IPS-NIHi11 (cell line): ENCODE measurements at regions not wholly inside any gene's neighbourhood (a gene's known extent, or its start where the extent isn't known, plus 50 kb on each side); places are given as distances from the start of the nearest gene placed in this dataset.

ENCODE experiments used
- DNase-seq: peaks from one replicate; pipeline ENCODE4 v3.0.0; 2012; ENCODE audit warnings: mixed read lengths, low spot score

DNA sequence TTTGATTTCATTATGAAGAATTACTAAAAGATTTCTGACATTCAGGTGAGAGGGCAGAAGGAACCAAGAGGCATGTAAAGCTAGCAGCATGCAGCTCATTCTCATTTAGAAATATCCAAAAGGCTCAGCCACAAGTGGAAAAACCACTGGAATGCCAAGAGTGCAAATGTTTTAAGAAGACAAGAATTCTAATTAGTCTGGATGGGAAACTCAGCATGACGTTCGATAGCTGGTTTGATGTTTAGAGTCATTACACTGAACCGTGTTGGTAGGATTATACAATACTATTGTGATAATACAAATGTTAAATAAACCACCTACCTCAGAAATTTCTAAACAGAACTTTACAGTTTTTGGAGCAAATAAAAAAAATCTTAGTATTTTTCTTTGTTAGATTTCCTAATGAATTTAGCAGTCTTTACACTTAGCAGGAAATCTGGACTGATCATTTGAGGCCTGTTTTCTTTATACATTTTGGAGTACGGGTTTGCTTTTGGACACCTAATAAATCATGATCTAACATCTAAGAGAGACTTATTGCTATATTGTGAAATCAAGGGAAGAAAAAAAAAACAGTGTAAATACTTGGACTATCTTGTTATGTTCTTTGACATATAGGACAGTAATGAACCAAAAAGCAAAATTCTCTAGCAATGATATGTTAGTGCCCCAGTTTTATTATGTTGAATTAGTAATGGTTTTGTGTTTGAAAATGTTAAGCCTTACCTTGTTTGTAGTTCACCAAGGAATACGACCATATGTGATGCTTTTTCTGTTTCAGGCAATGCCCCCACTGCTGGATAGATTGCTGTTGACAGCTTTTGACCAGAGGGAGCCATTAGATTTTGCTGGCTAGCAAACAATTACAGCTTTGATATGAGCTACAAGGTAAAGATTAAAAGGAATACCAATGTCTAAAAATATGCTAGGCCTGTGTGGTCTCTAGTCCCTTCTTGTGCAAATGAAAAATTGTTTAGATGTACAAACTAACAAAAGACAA, 354.1 kb upstream of the SEMA3A start:
- peak; percentile 25 for DNase-seq

DNA sequence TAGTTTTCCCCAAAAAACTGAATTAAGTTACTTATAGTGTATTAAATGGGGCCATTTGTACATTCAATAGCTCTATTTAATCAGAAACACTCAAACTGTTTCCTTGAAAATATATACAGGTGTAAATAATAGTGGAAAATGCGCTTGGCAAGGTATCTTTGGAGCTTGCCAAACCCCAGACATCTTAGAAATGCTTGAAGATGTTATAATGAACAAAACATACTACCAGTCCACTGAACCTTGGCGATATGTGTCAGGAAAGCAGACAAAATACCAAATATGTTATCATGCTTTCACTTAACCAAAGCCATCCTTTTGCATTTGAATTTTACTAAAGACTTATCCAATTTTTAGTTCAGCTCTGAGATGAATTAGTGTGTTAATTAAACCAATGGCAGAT, 352.7 kb upstream of the SEMA3A start:
- no peak for DNase-seq

DNA sequence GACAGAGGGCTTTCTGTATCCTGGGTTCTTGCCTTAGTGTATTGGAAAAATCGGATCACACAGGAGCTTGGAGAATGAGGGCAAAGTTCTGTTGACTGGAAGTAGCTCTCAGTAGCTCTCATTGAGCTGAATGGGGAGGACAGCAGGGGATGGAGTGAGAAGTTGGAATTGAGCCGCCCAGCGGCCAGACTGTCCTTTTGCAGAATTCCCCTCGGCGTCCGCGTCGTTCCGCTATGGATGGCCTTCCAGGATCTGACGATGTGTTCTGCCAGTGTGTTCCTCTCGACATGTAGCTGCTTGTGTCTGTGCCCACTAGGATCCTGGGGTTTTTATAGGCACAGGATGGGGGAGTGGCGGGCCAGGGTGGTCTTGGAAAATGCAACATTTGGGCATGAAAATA, 351.8 kb upstream of the SEMA3A start:
- DNase-seq, result no peak

DNA sequence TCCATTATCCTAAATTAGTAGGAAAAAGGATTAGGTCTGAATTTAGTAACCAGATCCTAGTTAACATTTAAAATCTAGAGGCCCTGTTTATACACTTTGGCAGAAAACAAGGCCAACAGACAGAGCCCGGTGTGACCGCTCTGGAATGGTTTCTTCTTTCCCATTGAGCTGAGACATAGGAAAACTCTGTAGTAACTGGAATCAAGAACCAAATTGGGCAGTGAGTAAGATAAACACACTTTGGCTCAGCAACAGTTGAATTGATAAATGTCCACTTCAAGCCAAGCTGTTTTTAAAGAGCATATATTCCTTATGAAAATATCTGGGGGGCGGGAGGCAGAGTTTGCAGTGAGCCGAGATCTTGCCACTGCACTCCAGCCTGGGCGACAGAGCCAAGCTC, 343.7 kb upstream of the SEMA3A start:
- DNase-seq, result no peak

DNA sequence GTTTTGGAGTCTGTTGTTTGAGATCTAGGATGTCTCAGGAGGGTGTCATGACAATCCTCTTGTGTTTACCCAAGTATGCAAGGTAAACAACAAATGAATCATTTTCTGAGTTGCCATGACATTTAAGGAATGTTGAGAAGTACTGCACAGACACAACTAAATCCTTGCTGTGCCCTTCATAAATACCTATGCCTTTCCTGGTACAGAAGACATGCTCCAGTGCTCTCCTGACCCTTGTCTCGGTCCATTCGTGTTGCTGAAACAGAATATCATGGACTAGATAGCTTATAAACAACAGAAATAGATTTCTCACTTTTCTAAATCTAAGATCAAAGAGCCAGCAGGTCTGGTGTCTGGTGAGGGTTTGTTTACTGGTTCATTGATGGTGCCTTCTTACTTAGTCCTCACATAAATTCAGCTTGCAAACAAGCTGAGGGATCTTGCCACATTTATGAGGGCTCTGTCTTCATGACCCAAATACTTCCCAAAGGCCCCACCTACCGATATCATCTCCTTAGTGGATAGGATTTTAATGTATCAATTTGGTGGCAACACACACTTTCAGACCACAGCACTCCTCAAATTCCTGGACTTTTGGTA, 341.8 kb upstream of the SEMA3A start:
- no peak for DNase-seq

DNA sequence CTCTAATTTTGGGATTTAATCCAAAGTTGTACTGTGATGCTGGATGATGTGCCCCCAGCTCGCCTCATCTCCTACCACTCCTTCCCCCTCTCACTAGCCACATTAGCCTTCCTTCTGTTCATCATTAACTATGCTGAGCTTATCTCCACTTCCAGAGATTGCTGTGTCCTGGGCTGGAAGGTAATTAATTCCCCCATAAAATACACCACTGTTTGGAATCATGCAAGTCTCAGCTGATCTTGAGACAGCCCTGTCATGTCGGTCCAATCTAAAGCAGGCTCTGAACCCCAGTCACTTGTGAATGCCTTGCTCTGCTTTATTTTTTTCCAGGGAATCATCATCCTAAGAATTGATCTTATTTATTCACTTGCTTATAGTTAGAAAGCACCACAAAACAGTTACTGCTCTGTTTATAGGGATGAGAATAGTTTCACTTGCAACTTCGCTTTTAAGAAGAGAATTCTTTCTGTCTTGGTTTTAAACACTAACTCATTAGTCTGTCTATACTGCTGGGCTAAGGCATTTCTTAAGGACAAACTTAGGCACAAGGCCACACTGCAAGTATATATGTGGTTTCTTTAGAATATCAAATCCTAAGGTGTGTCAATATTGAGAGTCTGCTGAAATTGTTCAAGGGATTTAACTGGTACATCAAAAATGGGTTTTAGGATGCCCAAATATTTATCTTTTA, 341.1 kb upstream of the SEMA3A start:
- DNase-seq, result no peak

DNA sequence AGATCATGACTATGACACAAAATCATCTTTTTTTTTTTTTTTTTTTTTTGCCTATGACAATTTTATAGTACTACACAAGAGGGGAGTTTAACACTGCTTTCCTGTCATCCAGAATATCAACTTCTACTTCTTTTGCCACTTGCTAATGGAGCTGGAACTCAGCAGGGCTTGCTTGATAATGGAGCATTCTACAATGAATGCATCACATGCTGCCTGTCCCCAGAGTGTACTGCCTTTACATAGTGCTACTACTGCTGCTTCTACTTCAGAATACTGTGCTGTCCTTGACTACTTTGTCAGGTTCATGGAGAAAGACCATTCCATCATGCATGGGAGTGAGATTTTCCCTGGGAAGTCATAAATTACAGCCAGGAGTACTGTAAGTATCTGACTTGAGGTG, 338.6 kb upstream of the SEMA3A start:
- DNase-seq, result no peak

DNA sequence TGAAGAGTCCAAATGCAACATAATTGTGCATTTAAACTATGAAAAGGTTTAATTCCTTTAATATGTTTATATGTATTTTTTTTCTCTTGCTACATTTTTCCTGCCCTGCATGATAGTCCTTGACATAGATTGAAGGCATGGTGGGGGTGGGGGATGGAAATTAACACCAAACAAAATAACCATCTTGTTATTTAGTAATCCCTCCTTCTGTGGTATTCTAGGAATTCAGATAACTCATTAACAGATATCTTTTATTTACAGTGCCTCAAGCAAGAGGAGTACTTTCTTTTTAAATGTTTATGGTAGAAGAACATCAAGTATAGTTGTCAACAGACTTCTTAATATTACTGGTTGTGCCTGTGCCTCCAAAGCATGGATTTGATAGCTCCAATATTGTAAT, 337.6 kb upstream of the SEMA3A start:
- no peak for DNase-seq

DNA sequence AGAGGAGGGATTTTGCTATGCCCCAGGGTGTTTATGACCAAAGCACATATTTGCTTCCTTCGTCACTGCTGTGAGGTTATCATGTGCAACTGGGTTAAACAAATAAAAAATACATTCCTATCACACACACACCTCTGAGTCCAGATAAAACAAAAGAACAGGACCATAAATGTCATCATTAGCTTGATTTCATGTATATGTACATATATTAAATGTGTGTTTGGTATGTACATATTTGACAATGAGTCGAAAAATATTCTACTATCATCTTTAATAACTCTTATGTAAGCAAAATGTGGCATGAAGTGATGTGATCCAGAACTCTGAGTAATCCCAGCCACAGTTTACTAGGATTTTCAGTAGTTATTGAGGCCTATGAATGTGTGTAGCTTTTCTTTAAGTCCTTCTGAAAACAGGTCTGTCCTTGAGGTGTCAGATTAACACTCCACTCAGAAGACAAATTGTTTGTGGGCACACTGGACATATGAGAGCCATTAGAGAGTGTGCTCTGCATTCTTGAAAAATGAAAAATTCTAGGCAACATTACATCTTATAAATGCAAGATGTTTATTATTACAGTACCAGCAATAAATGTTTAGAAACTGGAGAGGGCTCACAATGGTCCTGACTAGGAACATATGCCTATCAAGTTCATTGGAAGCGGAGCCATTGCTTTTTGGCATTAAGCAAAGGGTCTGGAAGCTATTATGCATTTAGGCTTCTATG, 335.1 kb upstream of the SEMA3A start:
- no peak for DNase-seq

DNA sequence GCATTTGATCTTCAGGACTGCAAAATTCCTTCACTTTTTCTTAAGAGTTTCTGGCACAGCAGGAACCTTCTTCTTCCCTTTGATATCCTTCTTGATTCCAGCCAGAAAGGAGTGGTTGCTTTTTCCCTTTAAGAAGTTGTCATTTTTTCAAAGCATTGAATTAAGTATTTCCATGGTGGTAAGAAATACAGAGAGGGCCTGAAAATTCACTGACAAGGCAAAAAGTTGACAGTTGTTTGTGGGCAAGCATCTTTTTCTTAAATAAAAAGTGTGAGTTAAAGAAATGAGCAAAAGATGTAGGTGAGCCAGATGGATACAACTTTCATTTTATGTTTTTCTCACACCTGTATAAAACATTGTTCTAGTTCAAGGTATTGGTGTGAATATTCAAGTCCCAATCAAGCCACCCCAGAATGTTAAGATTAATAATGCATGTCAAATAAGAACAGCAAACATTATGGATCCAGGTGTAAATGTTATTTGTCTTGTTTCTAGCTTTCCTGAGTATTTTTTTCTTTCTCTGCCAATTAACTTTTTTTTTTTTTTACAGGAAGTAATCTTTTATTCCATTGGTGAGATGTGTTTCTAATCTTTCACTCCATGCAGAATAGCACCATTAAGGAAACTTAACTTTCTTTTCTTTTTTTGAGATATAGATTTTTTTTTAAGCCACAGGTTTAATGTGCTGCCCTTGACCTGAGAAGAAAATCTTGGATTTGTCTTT, 334.3 kb upstream of the SEMA3A start:
- no peak for DNase-seq

DNA sequence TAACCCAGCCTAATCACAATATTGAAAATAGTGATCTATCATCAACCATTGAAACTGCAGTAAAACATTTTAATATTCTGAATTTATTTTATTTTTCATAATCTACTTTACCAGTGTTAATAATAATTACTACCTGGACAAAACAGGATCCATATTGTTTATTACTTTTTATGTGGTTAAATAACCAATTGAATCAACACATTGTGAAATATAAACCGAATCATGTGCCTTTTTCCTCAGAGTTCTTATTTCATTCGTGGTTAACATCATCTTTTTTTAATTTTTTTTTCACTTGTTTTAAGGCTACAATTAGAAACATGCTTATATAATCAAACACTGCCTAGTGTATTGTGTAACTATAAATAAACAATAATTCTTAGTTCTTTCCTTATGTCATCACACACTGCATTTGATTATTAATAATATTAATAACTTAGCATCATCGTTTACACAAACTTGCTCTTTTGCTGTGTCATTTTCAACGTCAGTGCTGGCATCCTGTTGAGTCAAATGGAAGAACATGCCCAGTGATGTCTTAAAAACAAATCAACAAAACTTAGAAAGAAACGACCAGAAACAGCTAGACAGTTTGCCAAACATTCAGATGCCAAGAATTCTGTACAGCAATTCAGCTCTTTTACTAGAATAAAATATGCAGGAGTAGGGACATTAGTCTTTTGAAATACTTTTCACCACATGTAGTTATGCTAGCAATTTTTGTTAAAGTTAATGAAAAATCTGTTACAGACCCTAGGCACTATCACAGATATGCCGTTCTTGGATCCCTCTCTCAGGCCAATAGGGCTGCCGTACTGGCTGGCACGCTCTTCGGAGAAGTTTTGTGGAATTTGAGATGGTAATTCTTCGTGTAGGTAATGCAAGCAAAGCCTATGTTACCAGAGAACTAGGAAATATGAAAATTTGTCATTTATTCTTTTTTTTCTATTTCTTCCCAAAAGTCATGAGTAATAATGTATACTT, 330.4 kb upstream of the SEMA3A start:
- DNase-seq, result no peak

DNA sequence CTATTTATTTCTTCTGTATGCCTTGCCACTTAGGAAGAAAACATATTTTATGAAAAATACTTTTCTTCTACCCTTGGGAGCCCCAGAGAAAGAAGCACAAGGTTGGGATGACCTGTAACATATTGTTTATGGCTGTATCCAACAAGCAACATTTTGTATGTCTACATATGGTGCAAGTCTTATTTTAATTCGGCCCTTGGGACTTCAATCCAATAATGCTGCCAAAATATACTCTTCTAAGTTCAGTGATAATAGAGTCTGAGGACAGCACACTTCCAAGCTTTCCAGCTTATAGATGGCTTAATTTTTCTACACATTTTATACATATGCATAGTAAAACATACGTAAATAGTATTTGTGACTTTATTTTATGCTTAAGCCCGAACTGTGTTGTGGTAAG, 318.5 kb upstream of the SEMA3A start:
- DNase-seq, result no peak

DNA sequence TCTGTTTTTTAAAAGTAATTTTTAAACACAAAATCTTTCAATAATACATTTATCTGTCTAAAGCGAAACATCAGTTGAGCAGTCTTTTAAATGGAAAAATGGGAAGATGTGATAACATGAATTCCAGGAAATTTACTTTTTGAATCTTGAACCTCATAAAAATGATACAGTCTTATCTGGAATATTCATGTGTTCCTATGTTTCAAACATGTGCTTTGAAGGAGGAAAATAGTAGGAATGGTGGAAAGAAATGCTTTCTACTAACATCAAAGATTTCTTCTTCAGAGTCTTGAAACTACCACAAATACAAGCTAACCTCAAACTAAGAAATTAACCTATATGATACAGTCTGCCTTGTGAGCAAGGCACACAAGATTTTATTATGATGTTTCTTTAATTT, 317.5 kb upstream of the SEMA3A start:
- no peak for DNase-seq

DNA sequence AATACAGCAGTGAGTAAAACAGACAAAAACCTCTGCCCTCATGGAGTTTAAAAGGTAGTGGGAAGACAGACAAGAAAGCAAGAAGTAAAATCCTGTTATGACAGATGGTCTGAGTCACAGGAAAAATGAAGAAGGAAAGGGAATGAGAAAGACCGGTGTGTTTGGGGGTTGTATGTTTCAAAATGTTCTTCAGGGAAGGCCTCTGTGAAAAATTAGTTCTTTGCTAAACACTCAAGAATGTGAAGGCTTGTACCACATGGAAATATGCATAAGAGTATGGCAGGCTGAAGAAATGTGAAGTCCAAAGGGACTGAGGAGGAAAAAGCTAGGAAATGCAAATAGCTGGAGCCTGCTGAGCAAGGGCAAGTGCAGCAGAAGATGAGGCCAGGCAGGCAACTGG, 315.9 kb upstream of the SEMA3A start:
- DNase-seq, result no peak

DNA sequence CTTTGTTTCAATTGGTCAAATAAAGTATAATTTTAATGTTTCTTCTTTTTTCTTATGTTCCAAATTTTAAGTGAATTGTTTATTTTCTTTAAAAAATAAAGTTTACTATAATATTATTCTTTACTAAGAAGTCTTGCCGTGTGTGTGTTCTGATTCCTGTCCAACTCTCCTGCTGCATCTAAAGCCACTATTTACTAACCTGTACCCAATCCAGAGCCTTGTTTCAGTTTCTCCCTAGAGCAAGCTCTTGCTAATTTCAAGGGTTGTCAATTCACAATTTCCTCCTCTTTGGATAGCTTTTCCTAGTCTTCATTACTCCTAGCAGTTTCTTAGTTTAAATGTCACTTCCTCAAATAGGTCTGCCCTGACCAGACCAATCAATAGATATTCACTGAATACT, 314.9 kb upstream of the SEMA3A start:
- DNase-seq, result no peak

DNA sequence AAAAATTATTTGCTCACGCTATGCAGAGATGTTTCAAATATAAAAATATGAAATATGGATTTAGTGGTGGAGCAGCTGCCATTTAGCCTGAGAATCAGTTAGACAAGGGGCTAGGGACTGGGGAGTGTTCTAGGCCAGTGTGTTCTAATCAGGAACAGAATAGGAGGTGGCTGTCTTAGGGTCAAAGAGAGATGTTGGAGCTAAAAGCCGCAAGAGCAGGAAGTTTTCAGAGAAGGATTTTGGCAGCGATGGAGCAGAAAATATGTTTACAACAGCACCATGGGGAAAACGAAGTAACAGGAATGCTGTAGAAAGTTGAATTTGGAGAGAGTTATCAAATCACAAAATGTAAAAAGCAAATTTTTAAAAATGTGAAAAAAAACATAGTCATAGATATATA, 314.0 kb upstream of the SEMA3A start:
- no peak for DNase-seq

DNA sequence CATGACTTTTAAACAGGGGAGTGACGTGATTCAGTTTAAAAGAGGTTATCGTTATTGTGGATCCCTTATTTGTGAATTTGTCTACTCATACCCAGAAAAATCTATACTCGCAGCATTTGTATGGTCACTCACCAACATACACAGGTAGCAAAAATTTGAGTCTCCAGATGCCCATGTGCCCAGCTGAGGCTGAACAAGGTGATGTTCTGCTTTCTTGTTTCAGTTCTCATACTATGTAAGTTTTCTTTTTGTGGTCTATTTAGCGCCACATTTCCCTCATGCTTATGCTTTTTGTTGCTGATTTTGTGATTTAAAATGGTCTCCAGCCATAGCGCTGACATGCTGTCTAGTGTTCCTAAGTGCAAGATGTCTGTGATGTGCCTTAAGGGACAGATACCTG, 312.9 kb upstream of the SEMA3A start:
- DNase-seq, result no peak

DNA sequence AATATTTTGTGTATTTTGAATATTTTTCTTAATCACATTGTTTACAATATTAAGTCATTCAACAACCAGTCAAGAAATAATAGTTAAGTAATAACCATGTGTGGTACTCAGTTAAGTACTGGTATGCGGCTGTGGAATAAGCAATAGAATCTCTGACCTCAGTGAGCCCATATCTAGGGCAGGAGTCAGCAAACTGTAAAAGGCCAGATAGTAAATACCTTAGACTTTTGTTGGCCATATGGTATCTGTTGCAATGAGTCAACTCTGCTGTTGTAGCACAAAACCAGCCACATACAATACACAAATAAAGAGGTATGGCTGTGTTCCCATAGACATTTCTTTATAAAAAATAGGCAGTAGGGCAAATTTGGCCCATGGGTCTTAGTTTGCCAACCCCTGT, 311.6 kb upstream of the SEMA3A start:
- no peak for DNase-seq

DNA sequence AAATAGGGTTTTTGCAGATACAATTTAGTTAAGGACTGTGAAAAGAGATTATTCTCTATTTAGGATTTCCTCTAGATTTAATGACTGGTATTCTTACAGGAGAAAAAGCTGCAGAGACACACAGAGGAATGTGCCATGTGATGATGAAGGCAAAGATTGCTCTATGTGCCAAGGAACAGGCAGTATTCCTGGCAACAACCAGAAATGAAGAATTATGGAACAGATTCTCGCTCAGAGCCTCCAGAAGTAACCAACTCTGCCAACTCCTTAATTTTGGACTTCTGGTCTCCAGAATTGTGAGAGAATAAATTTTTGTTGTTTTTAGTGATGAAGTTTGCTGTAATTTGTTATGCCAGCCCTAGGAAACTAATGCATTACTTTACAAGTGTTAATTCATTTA, 307.6 kb upstream of the SEMA3A start:
- no peak for DNase-seq

DNA sequence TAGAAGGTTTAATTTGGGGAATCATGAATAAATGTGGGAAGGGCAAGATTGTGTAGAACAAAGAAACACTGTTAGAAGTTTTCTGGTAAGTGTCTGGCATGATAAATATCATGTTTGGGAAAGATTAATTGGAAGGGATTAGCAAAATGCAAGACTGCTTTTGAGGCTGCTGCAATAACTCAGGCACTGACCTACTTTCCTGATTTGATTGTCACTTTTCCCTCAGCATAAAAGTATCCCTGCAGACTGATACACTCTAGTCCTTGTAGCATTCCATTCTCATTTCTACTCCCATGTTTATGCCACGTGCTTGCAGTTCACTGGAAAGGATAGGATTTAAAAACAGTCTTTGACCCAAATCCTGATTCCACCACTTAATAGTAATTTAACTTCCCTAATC, 303.3 kb upstream of the SEMA3A start:
- no peak for DNase-seq

DNA sequence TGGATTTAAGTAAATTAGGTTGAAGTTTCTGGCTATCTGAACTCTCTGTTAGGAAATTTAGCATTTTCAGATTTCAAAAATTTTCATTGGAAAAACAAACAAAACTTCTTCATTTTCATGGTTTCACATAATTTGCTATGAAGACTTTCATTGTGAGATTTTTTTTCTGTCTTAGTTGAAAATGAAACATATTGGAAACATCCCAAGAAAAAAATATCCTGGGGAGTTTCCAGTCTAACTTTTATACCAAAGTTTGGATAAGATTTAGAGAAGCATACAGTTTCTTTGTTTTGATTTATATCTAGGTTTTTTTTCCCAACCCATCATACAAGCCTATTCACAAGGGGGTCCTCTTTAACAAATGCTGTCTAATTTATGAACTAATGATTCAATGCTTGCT, 300.5 kb upstream of the SEMA3A start:
- DNase-seq, result no peak
